ENCODE measurements at regions not wholly inside any gene's neighbourhood (a gene's known extent, or its start where the extent isn't known, plus 50 kb on each side); places are given as distances from the start of the nearest gene placed in this dataset.

GRCh38 chr22:48153726-48154125, 1391.3 kb downstream of the TBC1D22A start:
- H3K36me3 ChIP-seq (ENCODE audit: low read depth), result no peaks in the 10 kb centered on the region
- H3K27ac ChIP-seq (ENCODE audit: poor library complexity, severe bottlenecking), result no peak overlapping the region
- H3K4me3 ChIP-seq (ENCODE audit: severe bottlenecking), result no peak overlapping the region
- no peaks in the 10 kb centered on the region for H3K4me1 ChIP-seq (ENCODE audit: insufficient read depth, poor library complexity, severe bottlenecking)
- DNase-seq (ENCODE audit: low spot score), result no peak
- TF ChIP-seq CTCF (IDR thresholded peaks at IDR 0.05; ENCODE audit: poor library complexity, severe bottlenecking), result no peak
- no peaks in the 10 kb centered on the region for H3K27me3 ChIP-seq (ENCODE audit: insufficient read depth, poor library complexity, severe bottlenecking)
- no peaks in the 10 kb centered on the region for H3K9me3 ChIP-seq (ENCODE audit: severe bottlenecking)
- ATAC-seq (ENCODE audit: low read depth), result no peak

GRCh38 chr22:48152916-48153315, 1390.5 kb downstream of the TBC1D22A start:
- no peak for DNase-seq (ENCODE audit: low spot score)
- ATAC-seq (ENCODE audit: low read depth), result no peak
- TF ChIP-seq CTCF (IDR thresholded peaks at IDR 0.05; ENCODE audit: poor library complexity, severe bottlenecking), result no peak
- Histone ChIP-seq H3K4me3 (ENCODE audit: severe bottlenecking) (no peak overlapping the region), H3K27ac (ENCODE audit: poor library complexity, severe bottlenecking) (no peak overlapping the region), H3K4me1 (ENCODE audit: insufficient read depth, poor library complexity, severe bottlenecking) (no peaks in the 10 kb centered on the region), H3K36me3 (ENCODE audit: low read depth) (no peaks in the 10 kb centered on the region), H3K27me3 (ENCODE audit: insufficient read depth, poor library complexity, severe bottlenecking) (no peaks in the 10 kb centered on the region), H3K9me3 (ENCODE audit: severe bottlenecking) (no peaks in the 10 kb centered on the region)

- H3K27me3 ChIP-seq (ENCODE audit: insufficient read depth, poor library complexity, severe bottlenecking), result no peaks in the 10 kb centered on the region
- no peaks in the 10 kb centered on the region for H3K9me3 ChIP-seq (ENCODE audit: severe bottlenecking)
- no peaks in the 10 kb centered on the region for H3K4me1 ChIP-seq (ENCODE audit: insufficient read depth, poor library complexity, severe bottlenecking)
- ATAC-seq (ENCODE audit: low read depth) (no peak), DNase-seq (ENCODE audit: low spot score) (no peak)
- no peak overlapping the region for H3K27ac ChIP-seq (ENCODE audit: poor library complexity, severe bottlenecking)
- no peak overlapping the region for H3K4me3 ChIP-seq (ENCODE audit: severe bottlenecking)
- TF ChIP-seq CTCF (IDR thresholded peaks at IDR 0.05; ENCODE audit: poor library complexity, severe bottlenecking), result no peak
- H3K36me3 ChIP-seq (ENCODE audit: low read depth), result no peaks in the 10 kb centered on the region
Measured at GRCh38 chr22:48152164-48152775, 1389.8 kb downstream of the TBC1D22A start.

GRCh38 chr22:48151641-48152040, 1389.2 kb downstream of the TBC1D22A start:
- H3K27me3 ChIP-seq (ENCODE audit: insufficient read depth, poor library complexity, severe bottlenecking), result no peaks in the 10 kb centered on the region
- H3K36me3 ChIP-seq (ENCODE audit: low read depth), result no peaks in the 10 kb centered on the region
- H3K4me3 ChIP-seq (ENCODE audit: severe bottlenecking), result no peak overlapping the region
- no peaks in the 10 kb centered on the region for H3K9me3 ChIP-seq (ENCODE audit: severe bottlenecking)
- DNase-seq (ENCODE audit: low spot score), result no peak
- no peak for ATAC-seq (ENCODE audit: low read depth)
- no peaks in the 10 kb centered on the region for H3K4me1 ChIP-seq (ENCODE audit: insufficient read depth, poor library complexity, severe bottlenecking)
- TF ChIP-seq CTCF (IDR thresholded peaks at IDR 0.05; ENCODE audit: poor library complexity, severe bottlenecking), result no peak
- H3K27ac ChIP-seq (ENCODE audit: poor library complexity, severe bottlenecking), result no peak overlapping the region

GRCh38 chr22:48147831-48148230, 1385.4 kb downstream of the TBC1D22A start:
- TF ChIP-seq CTCF (IDR thresholded peaks at IDR 0.05; ENCODE audit: poor library complexity, severe bottlenecking), result no peak
- H3K27ac ChIP-seq (ENCODE audit: poor library complexity, severe bottlenecking), result no peak overlapping the region
- ATAC-seq (ENCODE audit: low read depth) (no peak), DNase-seq (ENCODE audit: low spot score) (no peak)
- peaks cover 15% of the 10 kb centered on the region for H3K27me3 ChIP-seq (ENCODE audit: insufficient read depth, poor library complexity, severe bottlenecking)
- no peaks in the 10 kb centered on the region for H3K4me1 ChIP-seq (ENCODE audit: insufficient read depth, poor library complexity, severe bottlenecking)
- H3K9me3 ChIP-seq (ENCODE audit: severe bottlenecking), result no peaks in the 10 kb centered on the region
- no peaks in the 10 kb centered on the region for H3K36me3 ChIP-seq (ENCODE audit: low read depth)
- no peak overlapping the region for H3K4me3 ChIP-seq (ENCODE audit: severe bottlenecking)
